ENCODE measurements at regions not wholly inside any gene's neighbourhood (a gene's known extent, or its start where the extent isn't known, plus 50 kb on each side); places are given as distances from the start of the nearest gene placed in this dataset.

DNA sequence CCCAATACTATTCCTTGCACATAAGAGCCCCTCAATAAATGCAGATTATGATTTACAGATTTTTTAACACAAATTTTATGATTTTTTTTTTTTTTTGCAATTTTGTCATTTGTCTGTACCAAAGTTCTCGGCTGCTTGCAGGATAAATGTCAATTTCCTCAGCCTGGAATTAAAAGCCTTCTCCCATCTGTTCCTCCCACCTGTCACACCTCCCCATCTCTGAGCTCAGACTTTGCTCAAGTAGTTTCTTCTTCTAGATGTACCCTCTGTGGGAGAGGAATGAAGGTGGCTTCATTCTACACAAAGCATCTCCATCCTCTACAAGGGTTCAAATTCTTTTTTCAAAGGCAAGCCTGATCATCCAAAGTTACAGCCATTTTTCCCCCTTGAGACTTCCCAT is 153.7 kb upstream of the GRAMD2B start:
- TF ChIP-seq POLR2A (IDR thresholded peaks at IDR 0.05; ENCODE audit: low read length) = no peak
- no peak for TF ChIP-seq GATA1 (IDR thresholded peaks at IDR 0.05; ENCODE audit: low read depth, low read length)

Measured in erythroblast (primary cell).